ENCODE measurements at regions not wholly inside any gene's neighbourhood (a gene's known extent, or its start where the extent isn't known, plus 50 kb on each side); places are given as distances from the start of the nearest gene placed in this dataset.

GRCh38 chr19:30692181-30692811 lies 320.1 kb downstream of the ZNF536 start:
- H3K9me3 Mint-ChIP-seq, result no peaks in the 10 kb centered on the region
- H3K4me1 Mint-ChIP-seq (ENCODE audit: low read depth), result peaks cover 8% of the 10 kb centered on the region
- H3K36me3 Mint-ChIP-seq (ENCODE audit: insufficient read depth), result no peaks in the 10 kb centered on the region
- DNase-seq, result no peak
- H3K4me3 Mint-ChIP-seq, result no peak overlapping the region
- peaks cover 37% of the 10 kb centered on the region for H3K27me3 Mint-ChIP-seq (ENCODE audit: low read depth)
- no peak for ATAC-seq

- no peak for DNase-seq
- Mint-ChIP-seq H3K4me3 (no peak overlapping the region), H3K36me3 (ENCODE audit: insufficient read depth) (no peaks in the 10 kb centered on the region), H3K27me3 (ENCODE audit: low read depth) (peaks cover 40% of the 10 kb centered on the region), H3K4me1 (ENCODE audit: low read depth) (peaks cover 8% of the 10 kb centered on the region), H3K9me3 (no peaks in the 10 kb centered on the region)
- ATAC-seq, result no peak
These were observed 319.6 kb downstream of the ZNF536 start for GRCh38 chr19:30691819-30692166.

GRCh38 chr19:30690935-30691818 lies 319.0 kb downstream of the ZNF536 start:
- Mint-ChIP-seq H3K27me3 (ENCODE audit: low read depth) (peaks cover 42% of the 10 kb centered on the region), H3K4me1 (ENCODE audit: low read depth) (peaks cover 8% of the 10 kb centered on the region), H3K9me3 (no peaks in the 10 kb centered on the region), H3K36me3 (ENCODE audit: insufficient read depth) (no peaks in the 10 kb centered on the region), H3K4me3 (no peak overlapping the region)
- DNase-seq (no peak), ATAC-seq (no peak)

GRCh38 chr19:30690525-30690924 lies 318.3 kb downstream of the ZNF536 start:
- no peak for ATAC-seq

GRCh38 chr19:30689474-30689873 lies 317.3 kb downstream of the ZNF536 start:
- Mint-ChIP-seq H3K36me3 (ENCODE audit: insufficient read depth) (no peaks in the 10 kb centered on the region), H3K4me1 (ENCODE audit: low read depth) (peaks cover 8% of the 10 kb centered on the region), H3K4me3 (no peak overlapping the region), H3K27me3 (ENCODE audit: low read depth) (peaks cover 52% of the 10 kb centered on the region), H3K9me3 (no peaks in the 10 kb centered on the region)
- DNase-seq, result no peak
- no peak for ATAC-seq

More at GRCh38 chr19:30690525-30690924, 318.3 kb downstream of the ZNF536 start:
- peaks cover 47% of the 10 kb centered on the region for H3K27me3 Mint-ChIP-seq (ENCODE audit: low read depth)
- no peak for DNase-seq
- peaks cover 8% of the 10 kb centered on the region for H3K4me1 Mint-ChIP-seq (ENCODE audit: low read depth)
- no peaks in the 10 kb centered on the region for H3K36me3 Mint-ChIP-seq (ENCODE audit: insufficient read depth)
- H3K9me3 Mint-ChIP-seq, result no peaks in the 10 kb centered on the region
- no peak overlapping the region for H3K4me3 Mint-ChIP-seq

GRCh38 chr19:30688696-30689095 lies 316.5 kb downstream of the ZNF536 start:
- peaks cover 58% of the 10 kb centered on the region for H3K27me3 Mint-ChIP-seq (ENCODE audit: low read depth)
- H3K4me3 Mint-ChIP-seq, result no peak overlapping the region
- DNase-seq (no peak), ATAC-seq (no peak)
- H3K4me1 Mint-ChIP-seq (ENCODE audit: low read depth), result peaks cover 2% of the 10 kb centered on the region
- no peaks in the 10 kb centered on the region for H3K36me3 Mint-ChIP-seq (ENCODE audit: insufficient read depth)
- no peaks in the 10 kb centered on the region for H3K9me3 Mint-ChIP-seq

GRCh38 chr19:30686826-30687566 lies 314.8 kb downstream of the ZNF536 start:
- no peaks in the 10 kb centered on the region for H3K9me3 Mint-ChIP-seq
- no peaks in the 10 kb centered on the region for H3K36me3 Mint-ChIP-seq (ENCODE audit: insufficient read depth)
- peaks cover 64% of the 10 kb centered on the region for H3K27me3 Mint-ChIP-seq (ENCODE audit: low read depth)
- no peak for ATAC-seq
- no peak overlapping the region for H3K4me3 Mint-ChIP-seq
- H3K4me1 Mint-ChIP-seq (ENCODE audit: low read depth), result peaks cover 2% of the 10 kb centered on the region
- DNase-seq, result no peak

- ATAC-seq (no peak), DNase-seq (no peak)
- H3K4me1 Mint-ChIP-seq (ENCODE audit: low read depth), result no peaks in the 10 kb centered on the region
- no peak overlapping the region for H3K4me3 Mint-ChIP-seq
- no peaks in the 10 kb centered on the region for H3K9me3 Mint-ChIP-seq
- H3K27me3 Mint-ChIP-seq (ENCODE audit: low read depth), result peaks cover 62% of the 10 kb centered on the region
- no peaks in the 10 kb centered on the region for H3K36me3 Mint-ChIP-seq (ENCODE audit: insufficient read depth)
These were observed 314.1 kb downstream of the ZNF536 start for GRCh38 chr19:30686176-30686820.

GRCh38 chr19:30685426-30686000 lies 313.3 kb downstream of the ZNF536 start:
- DNase-seq (no peak), ATAC-seq (no peak)
- Mint-ChIP-seq H3K4me1 (ENCODE audit: low read depth) (no peaks in the 10 kb centered on the region), H3K4me3 (no peak overlapping the region), H3K9me3 (no peaks in the 10 kb centered on the region), H3K36me3 (ENCODE audit: insufficient read depth) (no peaks in the 10 kb centered on the region), H3K27me3 (ENCODE audit: low read depth) (peaks cover 58% of the 10 kb centered on the region)

GRCh38 chr19:30684613-30685012 lies 312.4 kb downstream of the ZNF536 start:
- H3K36me3 Mint-ChIP-seq (ENCODE audit: insufficient read depth), result no peaks in the 10 kb centered on the region
- ATAC-seq (no peak), DNase-seq (no peak)
- no peaks in the 10 kb centered on the region for H3K4me1 Mint-ChIP-seq (ENCODE audit: low read depth)
- no peaks in the 10 kb centered on the region for H3K9me3 Mint-ChIP-seq
- peaks cover 52% of the 10 kb centered on the region for H3K27me3 Mint-ChIP-seq (ENCODE audit: low read depth)
- H3K4me3 Mint-ChIP-seq, result no peak overlapping the region

- ATAC-seq (no peak), DNase-seq (peak; percentile 38)
- no peaks in the 10 kb centered on the region for H3K4me1 Mint-ChIP-seq (ENCODE audit: low read depth)
- no peaks in the 10 kb centered on the region for H3K36me3 Mint-ChIP-seq (ENCODE audit: insufficient read depth)
- peaks cover 50% of the 10 kb centered on the region for H3K27me3 Mint-ChIP-seq (ENCODE audit: low read depth)
- no peaks in the 10 kb centered on the region for H3K9me3 Mint-ChIP-seq
- no peak overlapping the region for H3K4me3 Mint-ChIP-seq
These were observed 310.9 kb downstream of the ZNF536 start for GRCh38 chr19:30682999-30683536.

- ATAC-seq, result no peak
These were observed 310.2 kb downstream of the ZNF536 start for GRCh38 chr19:30682146-30682998.

More at GRCh38 chr19:30682146-30682998, 310.2 kb downstream of the ZNF536 start:
- Mint-ChIP-seq H3K36me3 (ENCODE audit: insufficient read depth) (no peaks in the 10 kb centered on the region), H3K4me1 (ENCODE audit: low read depth) (no peaks in the 10 kb centered on the region), H3K4me3 (no peak overlapping the region), H3K9me3 (no peaks in the 10 kb centered on the region), H3K27me3 (ENCODE audit: low read depth) (peaks cover 50% of the 10 kb centered on the region)
- no peak for DNase-seq

All from activated T-cell treated with anti-CD3 and anti-CD28 coated beads, Interleukin-2, amount 50 U/mL, for 4 hours (primary cell).